ENCODE measurements at regions not wholly inside any gene's neighbourhood (a gene's known extent, or its start where the extent isn't known, plus 50 kb on each side); places are given as distances from the start of the nearest gene placed in this dataset.

DNA sequence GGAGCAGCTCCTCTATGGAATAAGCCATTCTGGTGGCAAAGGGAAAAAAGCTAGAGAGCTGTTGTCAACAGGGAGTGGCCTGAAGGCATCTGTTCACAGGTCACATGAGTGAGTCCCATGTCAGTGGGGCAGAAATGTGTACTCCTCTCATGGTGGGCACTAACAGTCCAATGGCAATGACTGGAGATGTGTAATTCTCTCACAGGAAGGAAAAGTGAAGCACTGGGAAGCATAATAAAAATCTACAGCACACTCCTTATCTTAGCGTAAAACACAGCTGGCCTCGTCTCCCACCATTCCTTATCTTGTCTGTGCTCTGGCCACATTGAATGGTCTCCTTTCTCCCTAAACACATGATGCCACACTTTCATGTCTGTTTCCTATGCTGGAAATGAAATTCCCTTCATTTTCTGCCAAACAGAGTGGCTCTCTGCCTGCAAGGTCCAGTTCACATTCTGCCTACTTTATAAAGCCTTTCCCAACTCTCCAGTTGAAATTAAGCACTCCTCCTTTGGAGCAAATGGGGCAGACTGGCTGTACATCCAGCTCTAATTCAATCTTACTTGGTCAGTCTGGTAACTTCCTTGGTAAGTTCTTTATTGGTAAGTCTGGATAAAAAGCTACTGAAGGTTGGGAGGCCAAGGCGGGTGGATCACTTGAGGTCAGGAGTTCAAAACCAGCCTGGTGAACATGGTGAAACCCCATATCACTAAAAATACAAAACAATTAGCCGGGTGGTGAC is 139.8 kb downstream of the RPL22L1 start:
- DNase-seq (ENCODE audit: low spot score), result no peak

DNA sequence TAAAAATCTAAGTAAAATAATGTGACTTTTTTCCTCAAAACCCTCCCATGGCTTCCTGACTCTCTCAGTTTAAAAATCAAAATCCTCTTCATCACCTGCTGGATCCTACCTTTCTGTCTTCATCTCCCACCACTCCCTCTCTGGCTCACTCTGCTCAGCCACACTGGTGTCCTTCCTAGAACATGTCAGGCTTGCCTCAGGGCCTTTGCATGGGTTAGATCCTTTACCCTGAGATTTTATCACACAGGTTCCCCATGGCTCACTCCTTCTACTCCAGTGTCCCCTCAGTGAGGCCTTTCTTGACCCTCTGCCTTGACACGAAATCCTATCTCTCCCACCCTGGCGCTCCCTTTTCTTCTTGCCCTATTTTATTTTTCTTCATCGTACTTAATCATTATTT is 141.8 kb downstream of the RPL22L1 start:
- DNase-seq (ENCODE audit: low spot score), result no peak

DNA sequence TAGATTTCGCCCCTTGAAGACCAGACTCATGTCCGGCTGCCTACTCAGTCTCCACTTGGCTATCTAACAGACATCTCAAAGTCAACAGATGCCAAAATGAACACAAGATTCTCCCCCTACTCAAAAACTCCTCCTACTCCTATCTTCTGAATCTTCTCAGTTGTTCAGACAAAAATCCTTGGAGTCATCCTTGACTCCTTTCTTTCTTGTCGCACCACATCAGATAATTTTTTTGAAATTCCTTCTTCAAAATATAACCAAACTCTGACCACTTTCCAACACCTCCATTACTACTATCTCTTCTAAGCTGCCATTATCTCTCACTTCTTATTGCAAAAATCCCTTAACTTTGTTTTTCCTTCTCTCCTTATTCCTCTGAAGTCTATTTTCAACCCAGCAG is 141.9 kb upstream of the SLC7A14 start:
- no peak for DNase-seq (ENCODE audit: low spot score)

DNA sequence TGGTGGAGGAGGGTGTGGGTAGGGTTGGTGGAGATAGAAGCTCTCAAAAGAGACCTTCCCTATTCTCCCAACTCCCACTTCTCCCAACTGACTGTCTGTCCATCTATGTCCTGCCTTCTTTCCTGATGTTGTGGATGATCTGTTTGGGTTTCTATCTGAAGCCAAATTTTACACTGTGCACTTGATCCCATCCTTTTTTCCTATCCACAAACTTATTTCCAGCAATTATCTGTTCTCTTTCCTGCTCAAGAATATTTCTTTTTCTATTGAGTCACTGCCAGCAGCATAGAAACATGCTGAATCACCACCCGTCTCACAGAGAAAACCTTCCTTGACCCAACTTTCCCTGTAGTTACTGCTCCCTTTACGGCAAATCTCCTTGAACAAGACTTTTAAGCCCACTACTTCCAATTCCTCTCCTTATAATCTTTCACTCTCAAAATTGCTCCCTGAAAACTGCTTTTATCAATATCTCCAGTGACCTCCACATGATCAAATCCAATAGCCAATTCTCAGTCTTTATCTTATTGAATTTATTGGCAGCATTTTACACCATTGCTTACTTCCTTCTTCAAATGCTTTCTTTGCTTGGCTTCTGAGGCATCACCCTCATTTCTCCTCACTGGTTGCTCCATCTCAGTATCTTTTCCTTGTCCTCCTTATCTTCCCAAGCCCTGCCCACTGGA is 141.2 kb upstream of the SLC7A14 start:
- no peak for DNase-seq (ENCODE audit: low spot score)

DNA sequence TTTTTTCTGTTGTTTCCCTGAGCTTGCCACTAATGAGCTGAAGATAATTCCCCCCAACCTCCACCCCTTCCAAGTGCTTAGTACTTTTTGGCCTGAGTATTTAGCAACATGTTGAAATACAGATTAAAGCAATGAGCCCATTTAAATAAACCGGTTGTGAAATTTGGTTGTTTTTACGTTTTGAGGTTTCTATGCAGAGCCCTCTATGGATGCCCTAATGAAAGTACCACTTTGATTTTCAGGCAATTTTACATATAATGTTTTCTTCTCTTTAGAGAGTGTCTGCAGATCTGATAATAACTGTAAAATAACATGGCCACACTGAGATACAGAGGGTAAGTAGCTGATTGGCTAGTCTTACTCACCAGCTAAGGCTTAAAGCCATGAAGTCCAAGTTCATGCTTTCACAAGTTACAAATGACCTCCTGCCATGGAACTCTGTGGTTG is 139.4 kb upstream of the SLC7A14 start:
- DNase-seq (ENCODE audit: low spot score), result no peak

DNA sequence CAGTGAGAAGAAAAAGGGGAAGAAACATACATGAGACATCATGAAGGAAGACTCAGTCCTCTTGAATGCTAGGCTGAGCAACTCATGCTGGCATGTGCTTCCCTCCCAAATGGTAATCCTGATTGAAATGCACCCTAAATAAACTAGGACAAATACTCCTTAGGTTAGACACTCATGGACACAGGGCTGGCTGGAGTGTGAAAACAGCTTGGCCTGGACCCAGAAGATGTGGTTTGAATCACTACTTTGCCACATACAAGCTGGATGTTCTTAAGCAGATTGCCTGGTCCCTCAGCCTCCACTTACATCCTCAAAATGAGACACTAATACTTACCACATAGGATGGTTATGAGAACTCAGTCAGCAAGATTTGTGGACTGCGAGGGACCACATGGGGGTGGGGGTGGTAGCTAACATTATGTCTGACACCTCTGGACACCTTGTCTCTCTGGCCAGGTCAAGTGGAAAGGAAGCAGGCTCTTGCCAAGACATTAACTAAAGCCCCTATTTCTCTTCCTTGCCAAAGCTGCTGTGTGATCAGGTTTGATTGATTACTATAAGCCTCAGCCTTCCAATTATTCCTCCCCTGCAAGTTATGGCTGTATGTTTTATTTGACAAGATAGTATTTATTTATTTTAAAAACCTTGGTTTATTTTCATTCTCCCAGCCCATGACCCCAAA is 138.9 kb upstream of the SLC7A14 start:
- DNase-seq (ENCODE audit: low spot score), result no peak

DNA sequence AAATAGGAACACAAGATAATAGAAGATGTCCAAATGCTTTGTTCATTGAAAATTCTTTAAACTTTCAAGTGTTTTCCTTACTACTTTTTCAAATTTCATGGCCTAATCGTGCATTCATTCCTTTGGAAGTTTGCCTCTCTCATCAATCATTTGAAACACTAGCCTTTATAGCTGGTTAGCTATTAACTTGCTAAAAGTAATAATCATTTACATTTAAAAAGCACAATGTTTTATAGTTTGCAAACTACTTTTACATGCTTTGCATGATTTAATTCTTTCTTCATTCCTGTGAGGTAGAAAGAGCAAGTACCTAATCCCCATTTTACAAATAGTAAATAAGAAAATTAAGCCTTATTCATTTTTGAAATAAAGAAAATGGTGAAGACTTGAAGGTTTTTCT is 137.4 kb upstream of the SLC7A14 start:
- no peak for DNase-seq (ENCODE audit: low spot score)

DNA sequence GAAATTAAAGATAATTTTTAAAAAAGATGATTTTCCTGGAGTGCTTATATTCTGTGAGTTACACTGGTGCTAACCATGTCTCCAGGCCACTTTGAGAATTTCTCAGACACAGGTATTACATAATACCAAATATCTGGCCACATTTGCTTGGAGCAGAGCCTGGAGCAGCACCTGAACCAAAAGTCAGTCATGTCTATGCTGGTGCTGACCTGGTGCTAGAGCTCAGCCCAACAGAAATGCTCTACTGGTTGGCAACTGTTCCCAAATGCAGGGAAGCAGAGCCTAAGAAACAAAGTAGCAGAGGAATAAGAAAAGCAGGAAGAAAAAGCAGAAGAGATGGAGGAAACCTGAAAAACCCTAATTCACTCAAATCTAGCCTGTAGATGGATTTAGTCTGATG is 135.7 kb upstream of the SLC7A14 start:
- no peak for DNase-seq (ENCODE audit: low spot score)

DNA sequence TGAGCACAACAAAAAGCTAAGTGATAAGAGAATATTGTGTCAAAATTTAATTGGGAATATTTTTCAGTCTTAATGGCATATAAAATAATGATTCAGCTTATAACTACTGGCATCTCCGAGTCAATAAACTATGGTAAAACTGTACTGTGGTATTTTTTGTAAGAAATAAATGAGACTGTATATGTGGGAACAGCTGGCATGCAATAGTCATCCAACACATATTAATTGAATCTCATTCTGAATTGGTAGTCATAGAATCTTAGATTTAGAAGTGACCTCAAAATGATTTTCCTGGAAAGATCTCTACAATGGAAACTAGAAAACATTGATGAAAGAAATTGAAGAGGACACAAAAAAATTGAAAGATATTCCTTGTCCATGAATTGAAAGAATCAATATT is 133.4 kb upstream of the SLC7A14 start:
- no peak for DNase-seq (ENCODE audit: low spot score)

DNA sequence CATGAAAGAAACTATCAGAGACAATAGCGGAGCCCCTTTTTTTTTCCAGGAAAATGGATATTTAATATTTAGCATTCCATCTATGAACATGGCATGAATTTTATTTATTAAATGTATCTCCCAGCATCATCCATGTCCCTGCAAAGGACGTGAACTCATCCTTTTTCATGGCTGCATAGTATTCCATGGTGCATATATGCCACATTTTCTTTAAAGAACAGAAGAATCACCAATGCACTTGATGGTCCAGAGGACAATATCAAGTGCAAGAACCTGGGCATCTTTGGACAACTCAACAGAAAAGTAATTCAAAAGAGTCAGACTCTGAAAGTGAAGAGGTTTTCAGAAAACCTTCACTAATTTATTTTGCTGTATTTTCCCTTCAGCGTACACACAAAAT is 133.0 kb upstream of the SLC7A14 start:
- DNase-seq (ENCODE audit: low spot score), result no peak

DNA sequence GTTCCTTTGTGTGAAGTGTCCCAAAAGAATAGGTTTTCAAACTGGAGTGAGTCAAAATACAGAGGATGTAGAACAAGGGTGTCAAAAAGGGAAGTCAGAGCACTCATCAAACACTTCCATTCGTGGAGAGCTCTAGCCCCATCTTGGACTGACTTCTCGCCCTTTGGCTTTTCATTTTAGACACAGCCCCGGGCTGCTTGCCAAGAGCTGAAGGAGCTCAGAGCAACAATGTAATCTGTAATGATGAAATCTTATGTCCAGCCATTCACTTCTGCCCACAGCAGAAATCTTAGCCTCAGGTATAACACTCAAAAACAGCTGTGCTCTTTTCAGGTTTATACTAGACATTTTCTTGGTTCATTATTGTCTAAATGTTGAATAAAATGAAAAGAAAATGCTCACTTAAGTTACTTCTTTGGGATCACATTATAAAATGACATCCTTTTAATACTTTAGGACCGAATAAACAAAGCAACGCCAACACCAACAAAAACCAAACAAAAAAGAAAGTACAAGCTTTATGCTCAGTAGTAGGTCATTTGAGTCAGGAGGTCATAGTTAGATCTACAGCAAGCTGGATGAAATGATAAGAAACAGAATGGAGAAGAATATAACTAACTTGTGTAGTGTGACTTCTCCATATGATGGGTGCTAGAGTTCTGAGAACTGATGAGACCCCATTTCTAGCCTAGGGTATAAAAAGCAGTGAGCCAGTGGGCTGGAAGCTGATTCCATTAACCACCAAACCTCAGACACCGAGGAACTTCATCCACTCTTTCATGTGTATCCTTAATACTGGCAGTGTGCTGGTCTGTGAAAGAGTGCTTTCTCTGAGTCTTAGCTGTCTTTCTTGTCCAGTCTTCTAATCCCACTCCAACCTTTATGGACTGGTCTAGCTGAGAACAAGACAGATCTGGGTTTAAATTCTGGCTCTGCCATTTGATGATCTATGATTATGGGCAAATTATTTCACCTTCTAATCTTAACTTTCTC is 131.8 kb upstream of the SLC7A14 start:
- DNase-seq (ENCODE audit: low spot score), result no peak

DNA sequence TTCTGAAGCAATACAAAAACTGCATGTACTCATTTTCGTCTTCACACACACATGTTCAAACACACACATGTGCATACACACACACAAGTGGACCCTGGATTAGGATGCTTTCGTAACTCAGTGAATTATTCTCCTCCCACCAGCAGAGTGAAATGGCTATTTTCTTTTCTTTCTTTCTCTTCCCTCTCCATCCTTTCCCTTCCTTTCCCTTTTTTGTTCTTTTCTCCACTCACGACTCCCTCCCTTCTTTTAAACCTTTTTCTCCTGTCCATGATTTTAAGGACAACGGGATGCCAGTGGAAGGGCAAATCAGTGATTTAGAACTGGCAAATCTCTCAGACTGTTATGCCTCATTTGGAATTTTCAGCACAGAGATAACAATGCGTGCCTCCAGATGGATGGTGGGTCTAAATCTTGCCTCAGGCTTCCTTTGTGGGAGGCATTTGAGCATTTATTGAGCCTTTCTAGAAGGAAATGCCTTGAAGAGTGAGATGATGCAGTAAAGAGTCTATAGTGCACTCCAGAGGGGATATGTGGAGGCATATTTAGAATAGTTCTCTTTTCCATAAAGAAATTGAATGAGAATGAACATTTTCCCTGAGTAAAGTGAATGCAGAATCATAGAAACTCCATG is 130.4 kb upstream of the SLC7A14 start:
- no peak for DNase-seq (ENCODE audit: low spot score)

DNA sequence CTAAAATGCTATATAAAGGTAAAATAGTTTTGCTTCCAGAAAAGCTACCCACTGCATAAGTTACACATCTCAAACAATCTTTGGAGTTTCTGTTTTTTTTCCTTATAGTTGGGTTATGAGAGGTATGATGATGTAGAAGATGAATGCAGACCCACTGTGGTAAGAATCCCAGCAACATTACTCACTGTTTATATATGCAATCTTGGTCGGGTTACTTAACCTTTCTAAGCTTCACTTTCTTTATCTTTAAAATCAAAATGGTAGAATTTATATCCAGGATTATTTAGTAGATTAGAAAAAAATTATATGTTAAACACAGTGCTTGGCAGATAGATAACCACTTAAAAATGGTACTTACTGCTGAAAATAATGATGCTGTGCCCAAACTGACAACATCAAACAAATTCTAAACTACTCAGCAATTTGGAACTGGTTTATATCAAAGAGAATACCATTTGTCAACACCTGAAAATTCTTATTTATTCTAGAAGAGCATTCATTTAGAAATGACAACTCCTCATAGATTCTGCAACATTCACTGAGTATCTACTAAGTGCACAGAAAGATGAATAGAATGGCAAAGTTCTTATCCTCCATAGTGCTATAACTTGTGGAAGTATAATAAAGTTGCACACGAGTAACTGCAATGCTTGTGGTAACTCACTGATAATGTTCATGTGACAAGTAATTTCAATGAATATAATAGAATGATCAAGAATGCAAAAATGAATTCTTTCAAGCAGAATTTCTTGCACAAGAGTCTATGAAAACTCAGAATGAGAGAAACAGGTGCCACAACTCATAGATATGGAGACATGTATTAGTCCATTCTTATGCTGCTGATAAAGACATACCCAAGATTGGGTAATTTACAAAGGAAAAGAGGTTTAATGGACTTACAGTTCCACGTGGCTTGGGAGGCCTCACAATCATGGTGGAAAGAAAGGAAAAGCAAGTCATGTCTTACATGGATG is 129.0 kb upstream of the SLC7A14 start:
- DNase-seq (ENCODE audit: low spot score), result no peak

DNA sequence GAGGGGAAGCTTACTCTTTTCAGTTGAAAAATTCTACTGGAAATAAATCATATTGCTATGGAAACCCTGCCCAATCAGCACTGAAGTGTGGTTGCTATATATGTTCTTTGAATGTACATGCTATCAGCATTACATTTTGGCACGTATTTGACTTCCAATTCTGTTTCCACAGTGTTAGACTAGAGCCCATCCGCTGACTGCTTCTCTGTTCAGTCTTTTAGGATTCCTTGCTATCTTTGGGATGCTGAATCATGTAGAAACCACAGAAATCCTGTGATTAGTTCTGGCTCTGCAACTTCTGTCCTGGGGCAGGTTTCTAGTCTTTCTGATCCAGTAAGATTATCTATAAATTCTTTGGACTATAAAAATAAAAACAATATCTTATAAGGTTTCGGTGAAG is 128.2 kb upstream of the SLC7A14 start:
- no peak for DNase-seq (ENCODE audit: low spot score)

DNA sequence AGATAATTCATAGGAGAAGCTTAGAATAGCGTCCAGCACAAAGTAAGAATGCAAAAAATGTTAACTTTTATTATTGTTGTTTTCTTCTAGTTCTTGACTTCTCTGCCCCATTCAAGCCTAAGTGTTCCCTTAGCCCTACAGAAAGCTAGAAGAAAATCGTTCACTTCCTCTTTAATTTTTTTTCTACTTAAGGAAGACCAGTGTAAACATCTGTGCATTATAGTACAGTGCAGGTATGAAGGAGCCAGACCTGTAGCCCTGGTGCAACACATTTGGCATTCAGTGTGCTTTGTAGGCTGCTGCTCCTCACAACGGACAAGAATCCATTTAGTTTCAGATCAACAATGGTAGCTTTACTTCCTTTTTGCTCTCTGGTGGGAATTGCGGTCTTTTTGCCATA is 127.8 kb upstream of the SLC7A14 start:
- no peak for DNase-seq (ENCODE audit: low spot score)

DNA sequence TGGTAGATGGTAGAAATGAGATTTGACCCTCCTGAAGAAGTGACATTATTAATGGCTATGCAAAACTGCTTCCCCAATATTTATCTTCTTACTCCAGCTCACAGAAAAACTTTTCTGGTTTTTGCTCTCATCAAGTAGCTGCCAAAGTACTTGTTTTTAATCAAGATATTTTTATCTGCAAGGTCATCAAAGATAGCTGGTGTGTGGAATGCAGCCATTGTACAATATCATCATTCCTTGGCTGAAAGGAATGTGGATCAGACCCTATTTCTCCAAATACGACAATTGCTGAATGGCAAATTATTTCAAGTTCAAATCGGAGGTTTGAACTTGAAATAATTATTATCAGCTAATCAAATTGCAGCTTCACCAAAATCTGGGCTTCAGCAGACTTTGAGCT is 126.9 kb upstream of the SLC7A14 start:
- no peak for DNase-seq (ENCODE audit: low spot score)

DNA sequence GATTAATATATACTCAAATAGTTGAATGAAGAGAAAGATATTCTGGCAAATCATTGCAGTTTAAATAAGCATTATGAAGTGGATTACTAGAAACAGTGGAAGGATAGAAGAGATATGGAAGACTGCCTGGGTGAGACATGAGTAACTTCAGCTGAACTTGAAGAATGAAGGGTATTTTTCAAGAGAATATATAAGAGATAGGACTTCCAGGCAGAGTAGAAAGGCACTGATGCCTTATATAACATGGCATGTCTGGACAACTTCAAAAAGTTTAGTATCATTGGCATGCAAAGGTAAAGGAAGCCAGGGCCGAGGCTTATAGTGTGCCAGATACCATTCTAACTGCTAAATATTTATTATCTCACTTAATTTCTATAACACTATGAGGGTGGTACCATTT is 126.5 kb upstream of the SLC7A14 start:
- no peak for DNase-seq (ENCODE audit: low spot score)

DNA sequence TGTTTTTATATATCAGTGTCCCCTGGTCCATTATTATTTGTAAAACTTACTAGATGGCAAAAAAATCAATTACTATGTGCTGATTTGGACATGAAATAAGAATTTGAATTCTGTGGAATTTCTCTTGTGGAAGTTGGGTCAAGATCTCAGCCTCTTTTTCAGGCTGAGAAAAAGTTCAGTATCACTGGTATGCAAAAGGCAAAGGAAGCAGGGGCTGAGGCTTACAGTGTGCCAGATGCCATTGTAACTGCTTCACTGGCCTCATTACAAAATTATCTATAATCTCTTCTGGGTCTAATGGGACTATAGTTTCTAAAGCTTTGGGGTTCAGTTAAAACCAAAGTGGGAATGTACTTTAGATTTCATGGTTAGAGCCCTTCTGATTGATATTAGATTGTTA is 125.9 kb upstream of the SLC7A14 start:
- no peak for DNase-seq (ENCODE audit: low spot score)

DNA sequence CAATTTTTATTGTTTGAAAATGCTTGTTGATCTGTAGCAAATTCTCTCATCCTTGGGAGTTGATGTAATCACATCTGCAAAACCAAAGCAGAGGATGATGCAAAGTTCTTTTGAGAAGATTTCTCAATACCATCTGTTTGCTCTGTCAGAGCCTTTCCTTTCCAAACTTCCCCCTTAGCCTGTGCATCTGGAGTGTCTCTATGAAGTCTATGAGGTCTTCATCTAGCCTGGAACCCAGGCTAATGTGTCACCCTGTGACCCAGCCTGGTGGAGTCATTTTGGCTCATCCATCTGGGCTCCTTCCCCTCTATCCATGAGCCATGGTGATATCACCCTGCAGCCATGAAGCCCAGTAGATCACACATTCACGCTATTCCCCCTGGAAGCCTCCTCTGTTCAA is 123.2 kb upstream of the SLC7A14 start:
- no peak for DNase-seq (ENCODE audit: low spot score)

DNA sequence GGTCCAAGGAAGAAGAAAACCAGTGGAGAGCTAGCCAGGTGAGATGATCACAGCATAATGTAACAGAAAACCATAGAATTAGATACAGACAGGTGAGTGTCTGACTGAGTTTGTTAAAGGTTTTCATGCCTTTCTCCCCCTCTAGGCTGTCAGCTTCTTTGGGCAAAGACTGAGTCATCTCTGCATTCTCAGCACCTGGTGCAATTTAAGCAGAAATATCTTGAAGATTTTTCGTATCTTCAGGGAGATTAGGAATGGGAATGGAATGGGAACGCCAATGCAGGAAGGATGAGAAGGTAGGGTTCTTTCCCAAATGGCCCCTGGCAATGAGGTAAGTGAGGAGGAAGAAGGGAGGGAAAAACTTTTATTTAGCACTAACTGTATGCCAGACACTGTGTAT is 122.0 kb upstream of the SLC7A14 start:
- no peak for DNase-seq (ENCODE audit: low spot score)

Measured in CD4-positive, alpha-beta T cell treated with Interleukin-6 at 100 ng/mL for 8 hours (primary cell).